Gastroesophageal sphincter (tissue), 3 donors: ENCODE measurements at regions not wholly inside any gene's neighbourhood (a gene's known extent, or its start where the extent isn't known, plus 50 kb on each side); places are given as distances from the start of the nearest gene placed in this dataset.

Source experiments
- POLR2AphosphoS5 ChIP-seq: sonication (generic); formaldehyde crosslinking; IDR thresholded peaks from one replicate; pipeline ENCODE4 v1.6.1; 2017; ENCODE audit warnings: antibody characterized with exemption
- TF ChIP-seq, protein P1 (sequence below), 4 experiments: fragments of 200-600 bp in 2 of 4; fragments of 450-650 bp in 2 of 4; sonication (generic) in 1 of 4; IDR thresholded peaks; one replicate each; pipeline ENCODE4 v1.5.1; 2017 to 2019; ENCODE audit warnings: antibody characterized with exemption in 4 of 4, mild to moderate bottlenecking in 2 of 4, moderate library complexity in 2 of 4

GRCh38 chr1:101080859-101081258 is 55.3 kb upstream of the DPH5 start:
- TF ChIP-seq, protein P1, sequence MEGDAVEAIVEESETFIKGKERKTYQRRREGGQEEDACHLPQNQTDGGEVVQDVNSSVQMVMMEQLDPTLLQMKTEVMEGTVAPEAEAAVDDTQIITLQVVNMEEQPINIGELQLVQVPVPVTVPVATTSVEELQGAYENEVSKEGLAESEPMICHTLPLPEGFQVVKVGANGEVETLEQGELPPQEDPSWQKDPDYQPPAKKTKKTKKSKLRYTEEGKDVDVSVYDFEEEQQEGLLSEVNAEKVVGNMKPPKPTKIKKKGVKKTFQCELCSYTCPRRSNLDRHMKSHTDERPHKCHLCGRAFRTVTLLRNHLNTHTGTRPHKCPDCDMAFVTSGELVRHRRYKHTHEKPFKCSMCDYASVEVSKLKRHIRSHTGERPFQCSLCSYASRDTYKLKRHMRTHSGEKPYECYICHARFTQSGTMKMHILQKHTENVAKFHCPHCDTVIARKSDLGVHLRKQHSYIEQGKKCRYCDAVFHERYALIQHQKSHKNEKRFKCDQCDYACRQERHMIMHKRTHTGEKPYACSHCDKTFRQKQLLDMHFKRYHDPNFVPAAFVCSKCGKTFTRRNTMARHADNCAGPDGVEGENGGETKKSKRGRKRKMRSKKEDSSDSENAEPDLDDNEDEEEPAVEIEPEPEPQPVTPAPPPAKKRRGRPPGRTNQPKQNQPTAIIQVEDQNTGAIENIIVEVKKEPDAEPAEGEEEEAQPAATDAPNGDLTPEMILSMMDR (IDR thresholded peaks at IDR 0.05) = no peak
- no peak for TF ChIP-seq POLR2AphosphoS5
